ENCODE measurements at regions not wholly inside any gene's neighbourhood (a gene's known extent, or its start where the extent isn't known, plus 50 kb on each side); places are given as distances from the start of the nearest gene placed in this dataset.

GRCh38 chr15:25058080-25058785 lies 103.4 kb downstream of the SNRPN start:
- TF ChIP-seq YY1 (IDR thresholded peaks at IDR 0.05; ENCODE audit: low read depth): no peak
- no peak for TF ChIP-seq MXI1 (IDR thresholded peaks at IDR 0.05; ENCODE audit: low read depth, low read length)
- no peak for TF ChIP-seq REST (IDR thresholded peaks at IDR 0.05; ENCODE audit: low read depth, low read length)
- TF ChIP-seq CTCF (IDR thresholded peaks at IDR 0.05): no peak
- TF ChIP-seq FOSL2 (IDR thresholded peaks at IDR 0.05; ENCODE audit: borderline replicate concordance, low read depth): no peak
- no peak for TF ChIP-seq POLR2AphosphoS5 (IDR thresholded peaks at IDR 0.05; ENCODE audit: low read depth, low read length)
- no peak for TF ChIP-seq GABPA (IDR thresholded peaks at IDR 0.05; ENCODE audit: low read depth)
- no peak for TF ChIP-seq ELF1 (IDR thresholded peaks at IDR 0.05)
